SU-DHL-6 (cell line): ENCODE measurements at regions not wholly inside any gene's neighbourhood (a gene's known extent, or its start where the extent isn't known, plus 50 kb on each side); places are given as distances from the start of the nearest gene placed in this dataset.
"Not testable (repeated sequence)": the region's sequence is repeated elsewhere in the genome, so short reads cannot be mapped to it uniquely, and the experiment has no call there.

Experiments used
- H2AFZ ChIP-seq: fragments of 200-600 bp; sonication (generic); 2 replicates; pipeline ENCODE4 v1.6.1; 2014; ENCODE audit warnings: low read depth, mild to moderate bottlenecking, moderate library complexity, mixed read lengths, antibody characterized with exemption, low read length; ENCODE audit not compliant: severe bottlenecking
- H3F3A ChIP-seq: fragments of 200-600 bp; shearing (Covaris generic); 2 replicates; pipeline ENCODE4 v1.6.0; 2016; ENCODE audit warnings: antibody characterized with exemption, mild to moderate bottlenecking; ENCODE audit not compliant: insufficient read depth
- H3K27ac ChIP-seq: fragments of 200-600 bp; sonication (generic); 2 replicates; pipeline ENCODE4 v1.5.1; 2016; ENCODE audit warnings: low read depth, mild to moderate bottlenecking, low read length, moderate library complexity, mixed read lengths
- H3K27me3 ChIP-seq: fragments of 200-600 bp; sonication (generic), shearing (Covaris generic); 2 replicates; pipeline ENCODE4 v1.6.0; 2014; ENCODE audit warnings: mild to moderate bottlenecking, low read length
- H3K36me3 ChIP-seq: fragments of 200-600 bp; sonication (generic); 2 replicates; pipeline ENCODE4 v1.6.1; 2014; ENCODE audit warnings: mild to moderate bottlenecking, low read length, mixed read lengths
- H3K4me2 ChIP-seq: fragments of 300-600, 200-600 bp; shearing (Covaris generic), sonication (generic); 2 replicates; pipeline ENCODE4 v1.6.0; 2014; ENCODE audit warnings: low read length, low read depth, mild to moderate bottlenecking; ENCODE audit not compliant: poor library complexity, severe bottlenecking
- H3K4me3 ChIP-seq: fragments of 200-600 bp; sonication (generic); 2 replicates; pipeline ENCODE4 v1.5.1; 2014; ENCODE audit warnings: antibody characterized with exemption, low read length, mild to moderate bottlenecking, mixed read lengths; ENCODE audit not compliant: insufficient read depth, poor library complexity, severe bottlenecking
- H3K79me2 ChIP-seq: fragments of 200-600 bp; sonication (generic); 2 replicates; pipeline ENCODE4 v1.6.1; 2014; ENCODE audit warnings: mild to moderate bottlenecking, low read length, moderate library complexity; ENCODE audit not compliant: insufficient read depth
- H3K9ac ChIP-seq: fragments of 200-600 bp; sonication (generic); 2 replicates; pipeline ENCODE4 v1.7.0; 2014; ENCODE audit warnings: mild to moderate bottlenecking, low read length
- H3K9me2 ChIP-seq: fragments of 200-600 bp; sonication (generic); replicated peaks from 2 replicates; pipeline ENCODE4 v1.6.1; 2014; ENCODE audit warnings: low read length; ENCODE audit not compliant: insufficient read depth
- H3K9me3 ChIP-seq: fragments of 200-600 bp; sonication (generic); 2 replicates; pipeline ENCODE4 v1.6.1; 2014; ENCODE audit warnings: low read length, mixed read lengths; ENCODE audit not compliant: insufficient read depth
- H4K20me1 ChIP-seq: fragments of 200-600 bp; sonication (generic); 2 replicates; pipeline ENCODE4 v1.6.1; 2014; ENCODE audit warnings: low read depth, mild to moderate bottlenecking, antibody characterized with exemption, low read length, moderate library complexity, mixed read lengths
- EZH2phosphoT487 ChIP-seq: fragments of 200-600 bp; sonication (generic), shearing (Covaris generic); conservative IDR thresholded peaks from 2 replicates; pipeline ENCODE4 v1.6.1; 2018; ENCODE audit warnings: mild to moderate bottlenecking, antibody characterized with exemption, low read length, moderate library complexity, mixed read lengths
- TF ChIP-seq, protein P1 (sequence below): fragments of 200-600 bp; sonication (generic); IDR thresholded peaks from one replicate; pipeline ENCODE4 v1.5.1; 2017; ENCODE audit warnings: antibody characterized with exemption, mild to moderate bottlenecking, low read length, moderate library complexity; ENCODE audit not compliant: insufficient read depth, poor library complexity, severe bottlenecking

DNA sequence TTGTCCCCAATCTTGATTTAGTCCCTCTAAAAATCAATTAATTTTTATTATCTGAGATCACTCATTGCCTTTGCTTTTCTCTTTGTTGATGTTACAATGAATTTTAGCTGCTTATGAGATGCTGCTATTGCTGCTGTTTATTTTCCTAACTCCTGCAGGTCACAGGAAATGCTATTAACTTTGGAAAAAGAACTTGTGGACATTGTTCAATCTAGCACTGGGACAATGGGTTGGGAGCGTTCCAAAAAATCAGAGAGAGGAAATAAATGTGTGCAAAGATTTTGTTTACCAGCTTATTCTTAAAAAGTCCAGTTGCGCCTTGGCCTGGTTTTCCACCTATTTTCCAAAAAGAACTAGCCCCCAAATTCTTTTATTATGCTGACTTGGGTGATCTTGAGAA, 268.3 kb downstream of the PTH2R start:
- Histone ChIP-seq H3K9me3 (no peaks in the 10 kb centered on the region), H4K20me1 (no peaks in the 10 kb centered on the region), H3K27ac (no peak overlapping the region), H3K79me2 (no peaks in the 10 kb centered on the region), H3F3A (no peaks in the 10 kb centered on the region), H3K9me2 (no peaks in the 10 kb centered on the region), H2AFZ (no peak overlapping the region), H3K4me2 (no peak overlapping the region), H3K4me3 (no peak overlapping the region), H3K9ac (no peak overlapping the region), H3K27me3 (no peaks in the 10 kb centered on the region), H3K36me3 (no peaks in the 10 kb centered on the region)
- TF ChIP-seq, protein P1, sequence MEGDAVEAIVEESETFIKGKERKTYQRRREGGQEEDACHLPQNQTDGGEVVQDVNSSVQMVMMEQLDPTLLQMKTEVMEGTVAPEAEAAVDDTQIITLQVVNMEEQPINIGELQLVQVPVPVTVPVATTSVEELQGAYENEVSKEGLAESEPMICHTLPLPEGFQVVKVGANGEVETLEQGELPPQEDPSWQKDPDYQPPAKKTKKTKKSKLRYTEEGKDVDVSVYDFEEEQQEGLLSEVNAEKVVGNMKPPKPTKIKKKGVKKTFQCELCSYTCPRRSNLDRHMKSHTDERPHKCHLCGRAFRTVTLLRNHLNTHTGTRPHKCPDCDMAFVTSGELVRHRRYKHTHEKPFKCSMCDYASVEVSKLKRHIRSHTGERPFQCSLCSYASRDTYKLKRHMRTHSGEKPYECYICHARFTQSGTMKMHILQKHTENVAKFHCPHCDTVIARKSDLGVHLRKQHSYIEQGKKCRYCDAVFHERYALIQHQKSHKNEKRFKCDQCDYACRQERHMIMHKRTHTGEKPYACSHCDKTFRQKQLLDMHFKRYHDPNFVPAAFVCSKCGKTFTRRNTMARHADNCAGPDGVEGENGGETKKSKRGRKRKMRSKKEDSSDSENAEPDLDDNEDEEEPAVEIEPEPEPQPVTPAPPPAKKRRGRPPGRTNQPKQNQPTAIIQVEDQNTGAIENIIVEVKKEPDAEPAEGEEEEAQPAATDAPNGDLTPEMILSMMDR = no peak
- TF ChIP-seq EZH2phosphoT487 = no peak

DNA sequence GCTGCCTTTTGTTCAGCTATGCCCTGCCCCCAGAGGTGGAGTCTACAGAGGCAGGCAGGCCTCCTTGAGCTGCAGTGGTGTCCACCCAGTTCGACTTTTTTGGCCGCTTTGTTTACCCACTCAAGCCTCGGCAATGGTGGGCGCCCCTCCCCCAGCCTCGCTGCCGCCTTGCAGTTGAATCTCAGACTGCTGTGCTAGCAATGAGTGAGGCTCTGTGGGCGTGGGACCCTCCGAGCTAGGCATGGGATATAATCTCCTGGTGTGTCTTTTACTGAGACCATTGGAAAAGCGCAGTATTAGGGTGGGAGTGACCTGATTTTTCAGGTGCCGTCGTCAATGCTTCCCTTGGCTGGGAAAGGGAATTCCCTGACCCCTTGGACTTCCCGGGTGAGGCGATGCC, 279.3 kb downstream of the PTH2R start:
- not testable (repeated sequence) for H3K9me2 ChIP-seq, H3K36me3 ChIP-seq, H4K20me1 ChIP-seq, H3K9me3 ChIP-seq, H3K9ac ChIP-seq, H2AFZ ChIP-seq, H3K4me2 ChIP-seq, H3F3A ChIP-seq, H3K4me3 ChIP-seq, H3K27me3 ChIP-seq, H3K79me2 ChIP-seq, H3K27ac ChIP-seq

DNA sequence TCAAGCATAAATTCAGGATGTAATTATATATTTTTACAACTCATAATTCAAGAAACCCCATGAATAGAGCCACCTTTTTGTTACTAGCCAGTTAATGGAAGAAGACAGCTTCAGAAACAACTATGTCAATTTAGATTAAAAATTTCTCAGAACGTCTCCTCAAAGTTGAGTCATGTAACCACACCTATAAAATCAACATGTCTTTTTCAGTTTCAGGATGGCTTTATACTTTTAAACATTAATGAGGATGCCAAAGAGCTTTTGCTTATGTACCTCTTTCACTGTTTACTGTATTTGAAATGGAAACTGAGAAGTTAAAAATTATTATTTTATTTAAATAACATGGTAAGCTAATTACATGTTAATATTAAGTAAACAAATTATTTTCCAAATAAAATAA, 280.1 kb downstream of the PTH2R start:
- H3K9me2 ChIP-seq = no peaks in the 10 kb centered on the region
- H3K36me3 ChIP-seq = no peaks in the 10 kb centered on the region
- no peaks in the 10 kb centered on the region for H4K20me1 ChIP-seq
- H3K9ac ChIP-seq = no peak overlapping the region
- no peak overlapping the region for H3K27ac ChIP-seq
- H3K27me3 ChIP-seq = no peaks in the 10 kb centered on the region
- H3K9me3 ChIP-seq = no peaks in the 10 kb centered on the region
- H3K79me2 ChIP-seq = no peaks in the 10 kb centered on the region
- no peak overlapping the region for H3K4me3 ChIP-seq
- TF ChIP-seq, protein P1 = no peak
- TF ChIP-seq EZH2phosphoT487 = no peak
- H3F3A ChIP-seq = no peaks in the 10 kb centered on the region
- H2AFZ ChIP-seq = no peak overlapping the region
- H3K4me2 ChIP-seq = no peak overlapping the region

DNA sequence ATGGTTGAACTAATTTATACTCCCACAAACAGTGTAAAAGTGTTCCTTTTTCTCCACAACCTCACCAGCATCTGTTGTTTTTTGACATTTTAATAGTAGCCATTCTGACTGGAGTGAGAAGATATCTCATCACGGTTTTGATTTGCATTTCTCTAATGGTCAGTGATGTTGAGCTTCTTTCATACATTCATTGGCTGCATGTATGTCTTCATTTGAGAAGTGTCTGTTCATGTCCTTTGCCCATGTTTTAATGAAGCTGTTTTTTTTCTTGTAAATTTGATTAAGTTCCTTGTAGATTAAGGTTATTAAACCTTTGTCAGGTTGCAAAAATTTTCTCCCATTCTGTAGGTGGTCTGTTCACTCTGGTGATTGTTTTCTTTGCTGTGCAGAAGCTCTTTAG, 281.1 kb downstream of the PTH2R start:
- not testable (repeated sequence) for H3K4me2 ChIP-seq, H3K79me2 ChIP-seq, H4K20me1 ChIP-seq, H3K9me3 ChIP-seq, H2AFZ ChIP-seq, H3F3A ChIP-seq, H3K9ac ChIP-seq, H3K4me3 ChIP-seq, H3K9me2 ChIP-seq, H3K27ac ChIP-seq, H3K36me3 ChIP-seq, H3K27me3 ChIP-seq

DNA sequence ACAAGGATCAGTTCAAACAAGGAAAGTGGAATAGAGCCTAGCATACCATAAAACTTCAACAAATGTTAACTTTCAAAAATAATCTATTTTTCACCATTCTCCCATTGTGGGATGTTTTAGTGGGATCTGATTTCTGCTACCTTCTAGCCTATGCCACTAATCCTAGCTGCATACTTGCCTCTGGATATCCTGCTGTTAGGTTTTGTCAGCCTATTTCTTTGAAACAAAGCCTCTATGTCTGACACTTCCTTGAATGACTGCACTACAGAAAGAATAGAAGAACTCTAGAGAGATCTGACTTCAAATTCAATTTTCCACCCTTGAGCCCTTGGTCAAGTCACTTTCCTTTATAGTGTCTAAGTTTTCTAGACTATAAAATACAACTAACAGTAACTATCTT, 291.5 kb downstream of the PTH2R start:
- H3K9me2 ChIP-seq = no peaks in the 10 kb centered on the region
- no peaks in the 10 kb centered on the region for H3K27me3 ChIP-seq
- no peak overlapping the region for H3K4me2 ChIP-seq
- no peaks in the 10 kb centered on the region for H4K20me1 ChIP-seq
- H3K4me3 ChIP-seq = no peak overlapping the region
- H3K27ac ChIP-seq = no peak overlapping the region
- H3K9ac ChIP-seq = no peak overlapping the region
- no peaks in the 10 kb centered on the region for H3K79me2 ChIP-seq
- no peak overlapping the region for H2AFZ ChIP-seq
- H3K36me3 ChIP-seq = no peaks in the 10 kb centered on the region
- no peak for TF ChIP-seq EZH2phosphoT487
- TF ChIP-seq, protein P1 = no peak
- H3F3A ChIP-seq = no peaks in the 10 kb centered on the region
- H3K9me3 ChIP-seq = no peaks in the 10 kb centered on the region
